K562 (cell line): ENCODE measurements at regions not wholly inside any gene's neighbourhood (a gene's known extent, or its start where the extent isn't known, plus 50 kb on each side); places are given as distances from the start of the nearest gene placed in this dataset.

Experiments used
- ATAC-seq: fragments of 200-7000 bp; cut with Tn5 transposase; 3 replicates; pipeline ENCODE4 v1.9.1; 2020; ENCODE audit warnings: moderate library complexity
- BruUV-seq: library from RNA; stranded (reverse); fragments of 400-500 nt; replicated peaks from 2 replicates; lab custom pipeline; 2021; lab: Mats Ljungman, UMichigan
- CTCF ChIA-PET: fragments of 300-600 bp; formaldehyde crosslinking; extraction: SDS; loops from one replicate; lab custom pipeline; 2021; ENCODE audit warnings: low intra/inter-chr PET ratio; lab: Yijun Ruan, JAX
- POLR2A ChIA-PET: fragments of 300-600, 350-650 bp; sonication (Branson Sonifier 250); formaldehyde crosslinking; extraction: SDS; loops from one replicate; lab custom pipeline; 2021; ENCODE audit warnings: antibody characterized with exemption, inconsistent platforms; lab: Yijun Ruan, JAX
- DNase-seq, 4 experiments: peaks; one replicate each; pipeline versions ENCODE4 v3.0.0 to v3.0.0-alpha.2; 2011 to 2018; ENCODE audit warnings: low spot score in 3 of 4, mixed read lengths in 3 of 4; ENCODE audit errors: extremely low read depth in 1 of 4
- FAIRE-seq: peaks from 2 replicates; lab custom pipeline; 2011; peaks lifted over from hg19 to GRCh38; lab: Jason Lieb, UNC
- H2AFZ ChIP-seq: 2 replicates; pipeline ENCODE4 v1.6.0; 2011; ENCODE audit warnings: low read depth, low read length, control low read depth, inconsistent platforms
- H3K27ac ChIP-seq: fragments of 200-600 bp; 3 replicates; pipeline ENCODE4 v1.8.0; 2011; ENCODE audit warnings: low read depth, mild to moderate bottlenecking, control low read depth, inconsistent platforms, low read length, moderate library complexity, mixed read lengths; ENCODE audit errors: extremely low read depth
- H3K27me3 ChIP-seq, 2 experiments: fragments of 300-600 bp in 1 of 2; 2 replicates in 1 of 2; 3 replicates in 1 of 2; pipeline versions ENCODE4 v1.6.0 to v1.8.0; 2011; ENCODE audit warnings: inconsistent platforms in 2 of 2, low read length in 2 of 2, mild to moderate bottlenecking in 1 of 2, mixed read lengths in 1 of 2, moderate library complexity in 1 of 2; ENCODE audit not compliant: control insufficient read depth in 2 of 2, insufficient read depth in 2 of 2
- H3K36me3 ChIP-seq: fragments of 300-600 bp; 3 replicates; pipeline ENCODE4 v1.8.0; 2011; ENCODE audit warnings: mild to moderate bottlenecking, low read length, inconsistent platforms; ENCODE audit not compliant: control insufficient read depth, insufficient read depth
- H3K4me1 ChIP-seq, 2 experiments: fragments of 200-600 bp in 1 of 2; replicated peaks in 1 of 2; 2 replicates in 1 of 2; 3 replicates in 1 of 2; pipeline versions ENCODE4 v1.5.1 to v1.8.0; 2011; ENCODE audit warnings: inconsistent platforms in 2 of 2, low read length in 2 of 2, mild to moderate bottlenecking in 1 of 2, mixed read lengths in 1 of 2, moderate library complexity in 1 of 2; ENCODE audit not compliant: control insufficient read depth in 2 of 2, insufficient read depth in 2 of 2
- H3K4me2 ChIP-seq: 2 replicates; pipeline ENCODE4 v1.6.1; 2011; ENCODE audit warnings: low read length, control low read depth, inconsistent platforms, mixed read lengths; ENCODE audit not compliant: insufficient read depth
- H3K4me3 ChIP-seq: fragments of 200-600 bp; sonication (generic), shearing (Covaris generic); 2 replicates; pipeline ENCODE4 v1.5.1; 2016; ENCODE audit warnings: control low read depth, inconsistent platforms
- H3K79me2 ChIP-seq: fragments of 200-600 bp; 3 replicates; pipeline ENCODE4 v1.8.0; 2011; ENCODE audit warnings: low read length, inconsistent platforms; ENCODE audit not compliant: control insufficient read depth, insufficient read depth
- H3K9ac ChIP-seq, 2 experiments: 2 replicates each; pipeline versions ENCODE4 v1.6.0 to v1.6.1; 2011; ENCODE audit warnings: low read depth in 2 of 2, low read length in 2 of 2, control low read depth in 1 of 2, inconsistent platforms in 1 of 2, mild to moderate bottlenecking in 1 of 2, mixed read lengths in 1 of 2; ENCODE audit not compliant: insufficient read depth in 1 of 2
- H3K9me1 ChIP-seq: one replicate; pipeline ENCODE4 v1.6.0; 2011; ENCODE audit warnings: inconsistent platforms, mild to moderate bottlenecking, low read length, moderate library complexity; ENCODE audit not compliant: control insufficient read depth, insufficient read depth
- H3K9me3 ChIP-seq: replicated peaks from 2 replicates; pipeline ENCODE4 v1.5.1; 2011; ENCODE audit warnings: low read depth, low read length, inconsistent platforms; ENCODE audit not compliant: control insufficient read depth, insufficient read depth
- H4K20me1 ChIP-seq: replicated peaks from 2 replicates; pipeline ENCODE4 v1.6.1; 2011; ENCODE audit warnings: low read length, inconsistent platforms, mixed read lengths; ENCODE audit not compliant: control insufficient read depth, insufficient read depth
- BRD9 ChIP-seq: fragments of 450-650 bp; IDR thresholded peaks from 2 replicates; pipeline ENCODE4 v1.6.1; 2018; ENCODE audit warnings: low read depth; ENCODE audit not compliant: partially characterized antibody
- CREBBP ChIP-seq: IDR thresholded peaks from one replicate; pipeline ENCODE4 v1.6.1; 2012; ENCODE audit warnings: low read depth, mild to moderate bottlenecking, control low read depth, inconsistent platforms, low read length
- CREM ChIP-seq: IDR thresholded peaks from 2 replicates; pipeline ENCODE4 v1.6.1; 2014; ENCODE audit warnings: antibody characterized with exemption, low read depth
- E2F5 ChIP-seq: sonication (generic); formaldehyde crosslinking; IDR thresholded peaks from 2 replicates; pipeline ENCODE4 v1.8.0; 2022; ENCODE audit warnings: mild to moderate bottlenecking, missing genetic modification reagents
- EP400 ChIP-seq: fragments of 450-650 bp; IDR thresholded peaks from 2 replicates; pipeline ENCODE4 v1.6.1; 2017; ENCODE audit warnings: antibody characterized with exemption, mild to moderate bottlenecking, moderate library complexity
- FOXJ3 ChIP-seq: sonication (generic); formaldehyde crosslinking; IDR thresholded peaks from 2 replicates; pipeline ENCODE4 v1.4.0; 2020; ENCODE audit warnings: mild to moderate bottlenecking, missing genetic modification reagents
- KAT7 ChIP-seq: sonication (generic); formaldehyde crosslinking; IDR thresholded peaks from 2 replicates; pipeline ENCODE4 v1.8.0; 2022; ENCODE audit warnings: missing genetic modification reagents, mild to moderate bottlenecking, borderline replicate concordance
- KLF16 ChIP-seq: IDR thresholded peaks from 2 replicates; pipeline ENCODE4 v1.6.1; 2016; ENCODE audit warnings: antibody characterized with exemption
- LARP7 ChIP-seq: fragments of 450-650 bp; IDR thresholded peaks from 2 replicates; pipeline ENCODE4 v1.6.1; 2016
- MYBL2 ChIP-seq, 2 experiments: fragments of 450-650 bp in 1 of 2; sonication (generic) in 1 of 2; formaldehyde crosslinking in 1 of 2; IDR thresholded peaks; 2 replicates each; pipeline versions ENCODE4 v1.6.1 to v1.8.1; 2017 to 2022; ENCODE audit warnings: borderline replicate concordance in 1 of 2, inconsistent platforms in 1 of 2, low read depth in 1 of 2, mild to moderate bottlenecking in 1 of 2, missing genetic modification reagents in 1 of 2, moderate library complexity in 1 of 2
- NCOA2 ChIP-seq, 2 experiments: fragments of 450-650 bp; IDR thresholded peaks; 2 replicates each; pipeline ENCODE4 v1.6.1; 2018; ENCODE audit warnings: mild to moderate bottlenecking in 2 of 2, moderate library complexity in 1 of 2; ENCODE audit not compliant: partially characterized antibody in 2 of 2
- NEUROD1 ChIP-seq: fragments of 150-350 bp; IDR thresholded peaks from 2 replicates; pipeline ENCODE4 v1.6.1; 2014; ENCODE audit warnings: borderline replicate concordance, low read length, low read depth; ENCODE audit not compliant: partially characterized antibody
- NR2C1 ChIP-seq, 2 experiments: fragments of 450-650 bp; IDR thresholded peaks; 2 replicates each; pipeline ENCODE4 v1.6.1; 2017; ENCODE audit warnings: mild to moderate bottlenecking in 2 of 2, antibody characterized with exemption in 1 of 2, inconsistent platforms in 1 of 2, missing compliant biosample characterization in 1 of 2, missing genetic modification characterization in 1 of 2
- SIN3A ChIP-seq, 2 experiments: fragments of 150-350 bp in 1 of 2; IDR thresholded peaks; 2 replicates each; pipeline ENCODE4 v1.6.1; 2011 to 2016; ENCODE audit warnings: borderline replicate concordance in 2 of 2, low read depth in 2 of 2, low read length in 2 of 2, mild to moderate bottlenecking in 2 of 2, moderate library complexity in 2 of 2; ENCODE audit not compliant: control insufficient read depth in 1 of 2
- TOE1 ChIP-seq, 2 experiments: fragments of 450-650 bp in 1 of 2; sonication (generic) in 1 of 2; formaldehyde crosslinking in 1 of 2; IDR thresholded peaks; 2 replicates each; pipeline versions ENCODE4 v1.7.1 to v1.8.0; 2016 to 2022; ENCODE audit warnings: borderline replicate concordance in 2 of 2, mild to moderate bottlenecking in 2 of 2, antibody characterized with exemption in 1 of 2, inconsistent platforms in 1 of 2, low read depth in 1 of 2, missing genetic modification reagents in 1 of 2, moderate library complexity in 1 of 2
- ZBTB1 ChIP-seq: sonication (generic); formaldehyde crosslinking; IDR thresholded peaks from 2 replicates; pipeline ENCODE4 v1.8.1; 2023; ENCODE audit warnings: missing genetic modification reagents, low read depth, mild to moderate bottlenecking, borderline replicate concordance
- ZHX1 ChIP-seq: fragments of 150-350 bp; conservative IDR thresholded peaks from 2 replicates; pipeline ENCODE4 v1.6.1; 2014; ENCODE audit warnings: low read length
- ZNF561 ChIP-seq: fragments of 450-650 bp; formaldehyde crosslinking; conservative IDR thresholded peaks from 2 replicates; pipeline ENCODE4 v1.4.0; 2020; ENCODE audit warnings: mild to moderate bottlenecking, moderate library complexity
- WGBS: fragments of 100-300 bp; shearing (Covaris generic); methylation state at CpG from one replicate; pipeline ENCODE4 v1.1.6; 2016; ENCODE audit warnings: low coverage, mixed read lengths; ENCODE audit not compliant: insufficient coverage; ENCODE audit errors: missing lambda C conversion rate; 5-methylcytosine and 5-hydroxymethylcytosine counted together
- in situ Hi-C: fragments of 300-500 bp; cut with MboI; formaldehyde crosslinking; loops from 4 replicates; pipeline ENCODE4 v1.15.0; 2018; ENCODE audit warnings: inconsistent platforms, mixed read lengths
- intact Hi-C: fragments of 100-400 bp; cut with micrococcal nuclease; formaldehyde crosslinking; loops from 2 replicates; pipeline ENCODE4 v1.14.2; 2022

- ChIA-PET POLR2A (no interaction called here), CTCF (no interaction called here)
- WGBS: 15% methylated on average over 35 of the region's 35 CpGs
- Histone ChIP-seq H4K20me1 (no peaks in the 10 kb centered on the region), H3K4me2 (no peak overlapping the region), H3K27me3 (peaks cover 34 to 70% of the 10 kb centered on the region in 2 experiments), H3K27ac (no peak overlapping the region), H3K9me3 (peaks cover 4% of the 10 kb centered on the region; the same call in 1 of the 2 replicates), H3K4me3 (no peak overlapping the region), H3K79me2 (no peaks in the 10 kb centered on the region), H3K9me1 (no peaks in the 10 kb centered on the region), H3K36me3 (no peaks in the 10 kb centered on the region), H3K4me1 (peaks cover 2 to 28% of the 10 kb centered on the region in 2 experiments; a peak in 3 of 5 replicates), H3K9ac (no peak overlapping the region), H2AFZ (no peak overlapping the region)
- ATAC-seq: no peak
- intact Hi-C loops: no loop called here
- DNase-seq: peak in 1 of 4 experiments; percentile 6
- TF ChIP-seq BRD9 (no peak), NCOA2 (IDR thresholded peaks at IDR 0.05; ENCODE audit: partially characterized antibody in 2 of 2) (no peak), EP400 (no peak), SIN3A (IDR thresholded peaks at IDR 0.05; ENCODE audit: borderline replicate concordance in 2 of 2, control insufficient read depth in 1 of 2, low read depth in 2 of 2, low read length in 2 of 2) (no peak), E2F5 (CRISPR knock-in tag) (no peak), ZBTB1 (CRISPR knock-in tag) (no peak), KLF16 (no peak), ZNF561 (CRISPR knock-in tag) (no peak), TOE1 (IDR thresholded peaks at IDR 0.05; ENCODE audit: borderline replicate concordance) (no peak), TOE1 (CRISPR knock-in tag; IDR thresholded peaks at IDR 0.05; ENCODE audit: borderline replicate concordance, low read depth) (no peak), CREBBP (no peak), LARP7 (no peak), NEUROD1 (no peak), NR2C1 (IDR thresholded peaks at IDR 0.05) (no peak), NR2C1 (tag; IDR thresholded peaks at IDR 0.05) (no peak), FOXJ3 (CRISPR knock-in tag) (no peak), CREM (no peak), KAT7 (CRISPR knock-in tag) (no peak), ZHX1 (no peak), MYBL2 (IDR thresholded peaks at IDR 0.05; ENCODE audit: low read depth) (no peak), MYBL2 (CRISPR knock-in tag; IDR thresholded peaks at IDR 0.05; ENCODE audit: borderline replicate concordance) (no peak)
- no peak for FAIRE-seq
- no TSS peak for BruUV-seq
- in situ Hi-C loops: no loop called here
Observed at GRCh38 chr7:387132-388022, 97.4 kb downstream of the FOXL3 start.
